MM.1S (cell line): ENCODE measurements at regions not wholly inside any gene's neighbourhood (a gene's known extent, or its start where the extent isn't known, plus 50 kb on each side); places are given as distances from the start of the nearest gene placed in this dataset.

Source experiments
- DNase-seq: peaks from one replicate; pipeline ENCODE4 v3.0.0-alpha.2; 2015
- H2AFZ ChIP-seq: fragments of 300-600 bp; sonication (generic); 2 replicates; pipeline ENCODE4 v1.6.0; 2016; ENCODE audit warnings: antibody characterized with exemption, low read length
- H3F3A ChIP-seq: fragments of 300-600 bp; sonication (generic); 2 replicates; pipeline ENCODE4 v1.6.1; 2016; ENCODE audit warnings: mild to moderate bottlenecking, antibody characterized with exemption, low read length, moderate library complexity, mixed read lengths; ENCODE audit not compliant: insufficient read depth
- H3K27ac ChIP-seq: fragments of 300-600 bp; sonication (generic); 2 replicates; pipeline ENCODE4 v1.5.1; 2016; ENCODE audit warnings: mild to moderate bottlenecking, low read length
- H3K27me3 ChIP-seq: fragments of 300-600 bp; sonication (generic); replicated peaks from 2 replicates; pipeline ENCODE4 v1.6.0; 2016; ENCODE audit warnings: low read length; ENCODE audit not compliant: insufficient read depth
- H3K36me3 ChIP-seq: fragments of 300-600 bp; sonication (generic); replicated peaks from 2 replicates; pipeline ENCODE4 v1.6.1; 2016; ENCODE audit warnings: mild to moderate bottlenecking, low read length, mixed read lengths; ENCODE audit not compliant: insufficient read depth
- H3K4me1 ChIP-seq: fragments of 300-600 bp; sonication (generic); 2 replicates; pipeline ENCODE4 v1.6.1; 2016; ENCODE audit warnings: low read length, mixed read lengths
- H3K4me2 ChIP-seq: fragments of 300-600 bp; sonication (generic); 2 replicates; pipeline ENCODE4 v1.6.0; 2016; ENCODE audit warnings: low read depth, low read length
- H3K4me3 ChIP-seq: fragments of 300-600 bp; sonication (generic); 2 replicates; pipeline ENCODE4 v1.5.1; 2016; ENCODE audit warnings: low read length, mixed read lengths
- H3K79me2 ChIP-seq: fragments of 300-600 bp; sonication (generic); 2 replicates; pipeline ENCODE4 v1.6.1; 2016; ENCODE audit warnings: mixed run types, low read length, mixed read lengths
- H3K9ac ChIP-seq: fragments of 300-600 bp; sonication (generic); 2 replicates; pipeline ENCODE4 v1.6.1; 2016; ENCODE audit warnings: low read length, mixed read lengths
- H3K9me2 ChIP-seq: fragments of 300-600 bp; sonication (generic); replicated peaks from 2 replicates; pipeline ENCODE4 v1.6.1; 2016; ENCODE audit warnings: mild to moderate bottlenecking, low read length, mixed read lengths; ENCODE audit not compliant: insufficient read depth
- H3K9me3 ChIP-seq: fragments of 300-600 bp; sonication (generic); replicated peaks from 2 replicates; pipeline ENCODE4 v1.6.1; 2016; ENCODE audit warnings: mild to moderate bottlenecking, low read length, mixed read lengths; ENCODE audit not compliant: insufficient read depth
- H4K20me1 ChIP-seq: fragments of 300-600 bp; sonication (generic); 2 replicates; pipeline ENCODE4 v1.6.1; 2016; ENCODE audit warnings: mild to moderate bottlenecking, low read length, moderate library complexity, mixed read lengths; ENCODE audit not compliant: insufficient read depth
- EZH2 ChIP-seq: fragments of 300-600 bp; sonication (generic); optimal IDR thresholded peaks from 2 replicates; pipeline ENCODE3; 2017; ENCODE audit warnings: low read depth, mild to moderate bottlenecking, antibody characterized with exemption, low read length, mixed read lengths
- EZH2phosphoT487 ChIP-seq: fragments of 300-600 bp; sonication (generic); IDR thresholded peaks from 2 replicates; pipeline ENCODE4 v1.6.1; 2018; ENCODE audit warnings: antibody characterized with exemption, low read length
- TF ChIP-seq, protein P1 (sequence below): fragments of 300-600 bp; sonication (generic); IDR thresholded peaks from 2 replicates; pipeline ENCODE4 v1.5.1; 2016; ENCODE audit warnings: antibody characterized with exemption, low read length, mixed read lengths

DNA sequence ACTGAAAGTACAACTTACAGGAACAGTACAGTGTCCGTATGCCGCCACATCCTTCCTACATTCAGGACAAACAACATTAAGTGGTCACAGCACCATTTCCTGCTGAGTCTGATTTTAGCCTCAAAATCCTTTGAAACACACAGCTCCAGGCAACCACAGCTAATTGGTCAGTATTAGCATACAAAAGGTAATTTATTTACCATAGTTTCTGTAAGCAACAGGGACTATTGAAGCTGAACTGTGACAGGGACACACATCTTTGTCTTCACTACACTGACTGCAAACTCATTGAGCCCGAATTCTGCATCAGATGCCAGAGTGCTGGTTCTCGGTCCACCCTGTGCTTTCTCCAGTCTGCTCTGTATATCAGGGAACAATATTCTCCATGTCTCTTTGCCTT lies 151.8 kb downstream of the ST6GAL2 start:
- H3K27ac ChIP-seq, result no peak overlapping the region
- no peak overlapping the region for H3K9ac ChIP-seq
- H4K20me1 ChIP-seq, result no peaks in the 10 kb centered on the region
- no peak overlapping the region for H3K4me3 ChIP-seq
- H3F3A ChIP-seq, result no peaks in the 10 kb centered on the region
- no peaks in the 10 kb centered on the region for H3K4me1 ChIP-seq
- H3K4me2 ChIP-seq, result no peak overlapping the region
- no peak for TF ChIP-seq EZH2phosphoT487
- no peak for TF ChIP-seq EZH2
- TF ChIP-seq, protein P1, sequence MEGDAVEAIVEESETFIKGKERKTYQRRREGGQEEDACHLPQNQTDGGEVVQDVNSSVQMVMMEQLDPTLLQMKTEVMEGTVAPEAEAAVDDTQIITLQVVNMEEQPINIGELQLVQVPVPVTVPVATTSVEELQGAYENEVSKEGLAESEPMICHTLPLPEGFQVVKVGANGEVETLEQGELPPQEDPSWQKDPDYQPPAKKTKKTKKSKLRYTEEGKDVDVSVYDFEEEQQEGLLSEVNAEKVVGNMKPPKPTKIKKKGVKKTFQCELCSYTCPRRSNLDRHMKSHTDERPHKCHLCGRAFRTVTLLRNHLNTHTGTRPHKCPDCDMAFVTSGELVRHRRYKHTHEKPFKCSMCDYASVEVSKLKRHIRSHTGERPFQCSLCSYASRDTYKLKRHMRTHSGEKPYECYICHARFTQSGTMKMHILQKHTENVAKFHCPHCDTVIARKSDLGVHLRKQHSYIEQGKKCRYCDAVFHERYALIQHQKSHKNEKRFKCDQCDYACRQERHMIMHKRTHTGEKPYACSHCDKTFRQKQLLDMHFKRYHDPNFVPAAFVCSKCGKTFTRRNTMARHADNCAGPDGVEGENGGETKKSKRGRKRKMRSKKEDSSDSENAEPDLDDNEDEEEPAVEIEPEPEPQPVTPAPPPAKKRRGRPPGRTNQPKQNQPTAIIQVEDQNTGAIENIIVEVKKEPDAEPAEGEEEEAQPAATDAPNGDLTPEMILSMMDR, result no peak
- no peaks in the 10 kb centered on the region for H3K9me2 ChIP-seq
- DNase-seq, result no peak
- no peaks in the 10 kb centered on the region for H3K27me3 ChIP-seq
- H2AFZ ChIP-seq, result no peak overlapping the region
- no peaks in the 10 kb centered on the region for H3K36me3 ChIP-seq
- H3K79me2 ChIP-seq, result no peaks in the 10 kb centered on the region
- H3K9me3 ChIP-seq, result no peaks in the 10 kb centered on the region

DNA sequence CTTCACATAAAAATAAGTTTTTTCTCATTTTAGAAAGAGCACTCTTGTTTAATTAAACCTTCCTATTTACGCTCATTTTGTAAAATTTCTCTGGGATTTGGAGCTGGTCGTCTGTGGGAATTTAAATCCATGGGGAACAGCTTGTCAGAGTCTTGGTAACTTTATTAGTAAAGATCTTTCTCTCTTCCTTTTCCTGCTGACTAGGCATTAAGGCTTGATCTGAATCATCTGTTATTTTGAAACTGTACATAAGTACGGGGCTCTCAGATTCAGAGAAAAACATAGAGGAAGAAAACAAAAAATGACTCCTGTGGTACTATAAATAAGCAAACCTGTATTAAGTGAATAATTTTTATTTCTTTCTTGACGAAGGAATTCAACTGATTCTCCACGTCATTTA lies 150.2 kb downstream of the ST6GAL2 start:
- Histone ChIP-seq H3K36me3 (no peaks in the 10 kb centered on the region), H3F3A (no peaks in the 10 kb centered on the region), H3K9me2 (no peaks in the 10 kb centered on the region), H3K9me3 (no peaks in the 10 kb centered on the region), H3K79me2 (no peaks in the 10 kb centered on the region), H4K20me1 (no peaks in the 10 kb centered on the region), H3K27ac (no peak overlapping the region), H3K9ac (no peak overlapping the region), H3K27me3 (no peaks in the 10 kb centered on the region), H3K4me1 (no peaks in the 10 kb centered on the region), H2AFZ (no peak overlapping the region), H3K4me3 (no peak overlapping the region), H3K4me2 (no peak overlapping the region)
- TF ChIP-seq EZH2phosphoT487 (no peak), EZH2 (no peak)
- TF ChIP-seq, protein P1, result no peak
- no peak for DNase-seq

DNA sequence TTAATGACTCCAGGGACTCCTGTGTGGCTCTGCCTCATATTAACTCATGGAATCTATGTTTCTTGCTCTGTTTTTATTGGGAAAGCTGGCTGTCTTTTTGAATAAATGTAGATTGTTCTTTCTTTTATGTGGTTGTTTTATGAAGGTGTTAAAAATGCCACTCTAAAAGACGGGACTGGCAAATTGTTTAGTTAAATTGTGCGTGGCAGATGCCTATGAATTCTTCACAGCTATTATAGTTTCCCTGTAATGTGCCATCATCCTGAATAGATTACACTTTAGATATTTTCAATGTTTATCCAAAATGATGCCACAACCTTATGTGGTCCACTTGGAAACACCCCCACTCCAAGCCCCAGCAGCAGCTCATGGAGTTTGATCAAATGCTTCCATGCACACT lies 149.7 kb downstream of the ST6GAL2 start:
- no peaks in the 10 kb centered on the region for H3K9me2 ChIP-seq
- no peak overlapping the region for H3K27ac ChIP-seq
- H3F3A ChIP-seq, result no peaks in the 10 kb centered on the region
- no peak overlapping the region for H3K9ac ChIP-seq
- no peaks in the 10 kb centered on the region for H3K27me3 ChIP-seq
- no peaks in the 10 kb centered on the region for H3K79me2 ChIP-seq
- H3K4me3 ChIP-seq, result no peak overlapping the region
- no peak for DNase-seq
- no peak overlapping the region for H3K4me2 ChIP-seq
- H4K20me1 ChIP-seq, result no peaks in the 10 kb centered on the region
- TF ChIP-seq, protein P1, result no peak
- TF ChIP-seq EZH2, result no peak
- TF ChIP-seq EZH2phosphoT487, result no peak
- H2AFZ ChIP-seq, result no peak overlapping the region
- no peaks in the 10 kb centered on the region for H3K9me3 ChIP-seq
- H3K36me3 ChIP-seq, result no peaks in the 10 kb centered on the region
- H3K4me1 ChIP-seq, result no peaks in the 10 kb centered on the region
